SU-DHL-6 (cell line): ENCODE measurements at regions not wholly inside any gene's neighbourhood (a gene's known extent, or its start where the extent isn't known, plus 50 kb on each side); places are given as distances from the start of the nearest gene placed in this dataset.

ENCODE experiments used
- CTCF ChIP-seq: fragments of 200-600 bp; sonication (generic); IDR thresholded peaks from one replicate; pipeline ENCODE4 v1.5.1; 2017; ENCODE audit warnings: antibody characterized with exemption, mild to moderate bottlenecking, low read length, moderate library complexity; ENCODE audit not compliant: insufficient read depth, poor library complexity, severe bottlenecking
- EZH2phosphoT487 ChIP-seq: fragments of 200-600 bp; sonication (generic), shearing (Covaris generic); conservative IDR thresholded peaks from 2 replicates; pipeline ENCODE4 v1.6.1; 2018; ENCODE audit warnings: mild to moderate bottlenecking, antibody characterized with exemption, low read length, moderate library complexity, mixed read lengths

GRCh38 chr16:86373276-86373901, 136.9 kb upstream of the FOXF1 start:
- no peak for TF ChIP-seq CTCF
- no peak for TF ChIP-seq EZH2phosphoT487
